Mesenchymal stem cell (in vitro differentiated cells and primary cell): ENCODE measurements at regions not wholly inside any gene's neighbourhood (a gene's known extent, or its start where the extent isn't known, plus 50 kb on each side); places are given as distances from the start of the nearest gene placed in this dataset.

Experiments used
- DNase-seq: peaks from one replicate; pipeline ENCODE4 v3.0.0-alpha.2; 2013
- H2AFZ ChIP-seq: one replicate; pipeline ENCODE4 v1.6.1; 2013; ENCODE audit warnings: low read depth, mild to moderate bottlenecking, control low read depth, inconsistent platforms, low read length, moderate library complexity
- H2AK5ac ChIP-seq: 2 replicates; pipeline ENCODE4 v1.6.1; 2013; ENCODE audit warnings: low read length, moderate library complexity, mild to moderate bottlenecking, inconsistent platforms; ENCODE audit not compliant: severe bottlenecking
- H2BK120ac ChIP-seq: one replicate; pipeline ENCODE4 v1.6.1; 2013; ENCODE audit warnings: low read depth, mild to moderate bottlenecking, inconsistent platforms, low read length, moderate library complexity
- H2BK12ac ChIP-seq, 2 experiments: one replicate each; pipeline ENCODE4 v1.6.1; 2013; ENCODE audit warnings: inconsistent platforms in 2 of 2, low read length in 2 of 2, mild to moderate bottlenecking in 2 of 2, moderate library complexity in 2 of 2, control low read depth in 1 of 2
- H2BK15ac ChIP-seq: one replicate; pipeline ENCODE4 v1.6.1; 2013; ENCODE audit warnings: mild to moderate bottlenecking, low read depth, inconsistent platforms; ENCODE audit not compliant: poor library complexity, severe bottlenecking
- H2BK5ac ChIP-seq: 2 replicates; pipeline ENCODE4 v1.6.1; 2013; ENCODE audit warnings: low read depth, mild to moderate bottlenecking, low read length, control low read depth, inconsistent platforms; ENCODE audit not compliant: poor library complexity, severe bottlenecking
- H3K14ac ChIP-seq, 2 experiments: one replicate each; pipeline ENCODE4 v1.6.1; 2013; ENCODE audit warnings: inconsistent platforms in 2 of 2, low read length in 2 of 2, control low read depth in 1 of 2, mild to moderate bottlenecking in 1 of 2, moderate library complexity in 1 of 2
- H3K18ac ChIP-seq, 2 experiments: one replicate each; pipeline ENCODE4 v1.6.1; 2013; ENCODE audit warnings: inconsistent platforms in 2 of 2, low read length in 2 of 2, control low read depth in 1 of 2, low read depth in 1 of 2, mild to moderate bottlenecking in 1 of 2
- H3K23ac ChIP-seq, 2 experiments: one replicate each; pipeline ENCODE4 v1.6.1; 2013; ENCODE audit warnings: inconsistent platforms in 2 of 2, low read length in 2 of 2, mild to moderate bottlenecking in 2 of 2, moderate library complexity in 2 of 2, control low read depth in 1 of 2
- H3K27ac ChIP-seq: 2 replicates; pipeline ENCODE4 v1.5.1; 2013; ENCODE audit warnings: mild to moderate bottlenecking, moderate library complexity, low read length, control low read depth, inconsistent platforms; ENCODE audit not compliant: poor library complexity, severe bottlenecking
- H3K27me3 ChIP-seq, 2 experiments: 2 replicates each; pipeline versions ENCODE4 v1.6.1 to v1.7.0; 2013; ENCODE audit warnings: low read length in 2 of 2, mild to moderate bottlenecking in 2 of 2, moderate library complexity in 2 of 2, control low read depth in 1 of 2, inconsistent platforms in 1 of 2; ENCODE audit not compliant: control insufficient read depth in 1 of 2, insufficient read depth in 1 of 2
- H3K36me3 ChIP-seq, 2 experiments: 2 replicates each; pipeline versions ENCODE4 v1.6.1 to v1.7.0; 2013; ENCODE audit warnings: low read length in 2 of 2, control low read depth in 1 of 2, inconsistent platforms in 1 of 2, low read depth in 1 of 2, mild to moderate bottlenecking in 1 of 2; ENCODE audit not compliant: insufficient read depth in 2 of 2, control insufficient read depth in 1 of 2
- H3K4ac ChIP-seq, 2 experiments: one replicate each; pipeline ENCODE4 v1.6.1; 2013; ENCODE audit warnings: inconsistent platforms in 2 of 2, low read length in 2 of 2, mild to moderate bottlenecking in 2 of 2, moderate library complexity in 2 of 2, control low read depth in 1 of 2, low read depth in 1 of 2
- H3K4me1 ChIP-seq: 2 replicates; pipeline ENCODE4 v1.6.1; 2013; ENCODE audit warnings: low read depth, low read length, control low read depth; ENCODE audit not compliant: control insufficient read depth, insufficient read depth
- H3K4me2 ChIP-seq: 2 replicates; pipeline ENCODE4 v1.6.1; 2013; ENCODE audit warnings: low read length, mild to moderate bottlenecking, inconsistent platforms; ENCODE audit not compliant: poor library complexity, severe bottlenecking
- H3K4me3 ChIP-seq, 2 experiments: 2 replicates each; pipeline versions ENCODE4 v1.5.1 to v1.7.0; 2013; ENCODE audit warnings: low read length in 2 of 2, mild to moderate bottlenecking in 2 of 2, control low read depth in 1 of 2, low read depth in 1 of 2; ENCODE audit not compliant: insufficient read depth in 1 of 2
- H3K79me1 ChIP-seq: replicated peaks from 2 replicates; pipeline ENCODE4 v1.6.1; 2013; ENCODE audit warnings: mild to moderate bottlenecking, control low read depth, low read length, inconsistent platforms; ENCODE audit not compliant: poor library complexity, severe bottlenecking
- H3K9ac ChIP-seq: 2 replicates; pipeline ENCODE4 v1.7.0; 2013; ENCODE audit warnings: mild to moderate bottlenecking, low read length, moderate library complexity
- H3K9me3 ChIP-seq: 2 replicates; pipeline ENCODE4 v1.7.0; 2013; ENCODE audit warnings: mild to moderate bottlenecking, low read length; ENCODE audit not compliant: control insufficient read depth
- H4K8ac ChIP-seq: one replicate; pipeline ENCODE4 v1.6.1; 2013; ENCODE audit warnings: inconsistent platforms, mild to moderate bottlenecking, low read length, moderate library complexity
- H4K91ac ChIP-seq: one replicate; pipeline ENCODE4 v1.6.1; 2013; ENCODE audit warnings: mild to moderate bottlenecking, low read length, inconsistent platforms
- WGBS: methylation state at CpG from one replicate; pipeline ENCODE4 v1.1.7; 2013; ENCODE audit warnings: mixed read lengths; 5-methylcytosine and 5-hydroxymethylcytosine counted together

DNA sequence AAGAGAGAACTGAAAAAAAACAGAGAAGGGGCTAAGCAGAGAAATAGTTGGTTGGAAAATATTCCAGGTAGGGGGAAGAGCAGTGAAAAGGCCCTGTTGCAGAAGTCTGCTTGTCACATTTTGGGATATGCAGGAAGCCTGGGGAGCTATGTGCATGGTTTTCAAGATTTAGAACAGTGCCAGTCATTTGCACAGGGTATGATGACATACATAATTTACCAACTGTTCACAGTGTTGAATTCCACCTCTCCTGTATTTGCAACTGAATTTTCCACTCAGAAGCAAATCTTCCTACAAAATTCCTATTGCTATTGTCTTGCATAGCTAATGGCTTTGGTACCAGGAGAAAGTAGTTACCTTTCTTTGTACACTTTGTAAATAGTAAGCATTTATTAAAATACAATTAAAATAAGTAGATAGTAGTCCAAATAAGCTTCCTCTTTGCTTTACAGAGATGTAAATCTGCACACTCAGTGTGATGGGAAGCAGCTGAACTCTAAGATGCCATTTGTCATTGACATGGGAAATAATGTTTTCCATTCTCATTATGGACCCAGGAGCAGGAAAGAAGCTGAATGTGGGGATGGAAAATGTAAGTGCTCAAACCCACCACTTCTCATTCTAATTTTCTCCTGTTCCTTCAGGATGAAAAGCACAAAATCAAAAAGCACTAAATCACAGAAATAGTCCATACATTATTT is 177.4 kb downstream of the BTG1 start:
- H3K27ac ChIP-seq: no peak overlapping the region
- H3K4me2 ChIP-seq: no peak overlapping the region
- no peak overlapping the region for H3K9ac ChIP-seq
- H4K8ac ChIP-seq: no peak overlapping the region
- no peaks in the 10 kb centered on the region for H3K4me1 ChIP-seq
- no peaks in the 10 kb centered on the region for H3K79me1 ChIP-seq
- H3K9me3 ChIP-seq: no peaks in the 10 kb centered on the region
- no peak overlapping the region for H3K4me3 ChIP-seq
- H3K23ac ChIP-seq: no peak overlapping the region
- H2BK120ac ChIP-seq: no peak overlapping the region
- no peak overlapping the region for H2BK15ac ChIP-seq
- no peak overlapping the region for H2BK12ac ChIP-seq
- H3K18ac ChIP-seq: no peak overlapping the region
- H3K4ac ChIP-seq: no peak overlapping the region
- no peaks in the 10 kb centered on the region for H3K27me3 ChIP-seq
- H3K14ac ChIP-seq: no peak overlapping the region
- no peak overlapping the region for H4K91ac ChIP-seq
- H2AK5ac ChIP-seq: no peak overlapping the region
- no peaks in the 10 kb centered on the region for H3K36me3 ChIP-seq
- no peak for DNase-seq
- no peak overlapping the region for H2AFZ ChIP-seq
- no peak overlapping the region for H2BK5ac ChIP-seq

DNA sequence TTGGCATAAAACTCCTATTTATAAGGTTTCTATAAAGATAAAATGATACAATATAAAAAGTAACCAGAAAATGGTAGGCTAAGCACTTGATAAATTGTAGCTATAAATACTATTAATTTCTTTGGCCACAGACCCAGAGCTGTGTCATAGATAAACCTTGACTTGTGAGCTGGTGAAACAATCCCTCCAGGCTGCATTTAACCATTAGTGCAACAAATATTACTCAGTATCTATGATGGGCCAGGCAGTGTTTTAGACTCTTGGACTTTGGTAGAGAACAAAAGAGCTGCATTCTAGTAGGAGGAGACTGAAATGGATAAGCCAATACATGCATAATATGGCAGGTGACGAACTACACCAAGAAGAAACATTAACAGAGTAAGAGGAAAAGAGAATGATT is 178.1 kb downstream of the BTG1 start:
- Histone ChIP-seq H3K9me3 (no peaks in the 10 kb centered on the region), H4K91ac (no peak overlapping the region), H3K27ac (no peak overlapping the region), H3K79me1 (no peaks in the 10 kb centered on the region), H3K18ac (no peak overlapping the region), H3K4ac (no peak overlapping the region), H2BK120ac (no peak overlapping the region), H3K4me2 (no peak overlapping the region), H4K8ac (no peak overlapping the region), H2AFZ (no peak overlapping the region), H3K27me3 (no peaks in the 10 kb centered on the region), H2BK5ac (no peak overlapping the region), H3K14ac (no peak overlapping the region), H3K4me3 (no peak overlapping the region), H2BK15ac (no peak overlapping the region), H3K4me1 (no peaks in the 10 kb centered on the region), H3K23ac (no peak overlapping the region), H2BK12ac (no peak overlapping the region), H3K36me3 (no peaks in the 10 kb centered on the region), H2AK5ac (no peak overlapping the region), H3K9ac (no peak overlapping the region)
- 97% methylated on average over 1 of the region's 1 CpG for WGBS
- DNase-seq: no peak

DNA sequence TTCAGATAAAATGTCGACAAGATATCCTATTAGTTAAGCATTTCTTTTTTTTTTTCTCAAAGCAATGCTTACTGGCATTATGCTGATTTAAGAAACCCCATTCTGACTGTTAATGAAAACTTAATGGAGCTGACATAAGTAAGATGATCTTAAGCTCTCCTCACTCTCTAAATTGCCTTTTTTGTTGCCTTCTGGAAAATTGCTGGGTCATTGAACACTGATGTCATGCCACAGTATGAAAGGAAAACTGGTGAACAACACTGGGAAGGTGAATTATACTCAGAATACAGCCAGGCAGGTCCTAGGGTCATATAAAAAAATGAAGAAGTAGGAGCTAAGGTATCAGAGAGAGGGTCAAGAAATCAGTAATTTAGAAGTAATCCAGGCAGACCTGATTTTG is 179.9 kb downstream of the BTG1 start:
- Histone ChIP-seq H4K91ac (no peak overlapping the region), H2AK5ac (no peak overlapping the region), H2BK15ac (no peak overlapping the region), H3K23ac (no peak overlapping the region), H3K4me3 (no peak overlapping the region), H3K4ac (no peak overlapping the region), H3K4me2 (no peak overlapping the region), H3K4me1 (no peaks in the 10 kb centered on the region), H3K18ac (no peak overlapping the region), H2BK120ac (no peak overlapping the region), H3K27ac (no peak overlapping the region), H3K36me3 (no peaks in the 10 kb centered on the region), H4K8ac (no peak overlapping the region), H3K9me3 (no peaks in the 10 kb centered on the region), H2AFZ (no peak overlapping the region), H3K9ac (peak overlapping the region; percentile 6), H3K79me1 (no peaks in the 10 kb centered on the region), H3K27me3 (no peaks in the 10 kb centered on the region), H2BK5ac (no peak overlapping the region), H3K14ac (no peak overlapping the region), H2BK12ac (no peak overlapping the region)
- no peak for DNase-seq
- no CpG with 5 or more reads among the region's 1 CpG for WGBS

DNA sequence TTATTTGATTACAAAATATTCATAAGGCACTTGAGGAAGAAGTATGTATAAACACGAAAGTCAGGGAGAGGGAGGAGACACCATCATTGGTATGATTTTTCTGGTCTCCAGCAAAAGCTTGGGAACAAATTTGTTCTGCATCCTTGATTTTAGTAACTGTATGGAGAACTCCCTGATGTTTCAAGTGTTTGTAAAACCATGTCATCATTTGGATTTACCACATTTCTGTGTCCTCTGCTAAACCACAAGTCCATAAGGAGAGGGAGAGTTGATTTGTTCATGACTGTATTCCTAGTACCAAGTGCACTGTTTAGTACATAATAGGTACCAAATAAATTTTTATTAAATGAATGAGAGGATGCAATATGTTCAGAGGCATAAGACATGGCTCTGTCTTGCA is 181.1 kb downstream of the BTG1 start:
- 92% methylated on average over 1 of the region's 1 CpG for WGBS
- Histone ChIP-seq H4K91ac (no peak overlapping the region), H3K4me1 (no peaks in the 10 kb centered on the region), H3K36me3 (no peaks in the 10 kb centered on the region), H2BK15ac (no peak overlapping the region), H2BK5ac (no peak overlapping the region), H3K9ac (no peak overlapping the region), H4K8ac (no peak overlapping the region), H2BK12ac (no peak overlapping the region), H3K27ac (no peak overlapping the region), H3K4me3 (no peak overlapping the region), H2AFZ (no peak overlapping the region), H3K14ac (no peak overlapping the region), H2AK5ac (no peak overlapping the region), H3K79me1 (no peaks in the 10 kb centered on the region), H3K4me2 (no peak overlapping the region), H3K23ac (no peak overlapping the region), H3K27me3 (no peaks in the 10 kb centered on the region), H3K9me3 (no peaks in the 10 kb centered on the region), H2BK120ac (no peak overlapping the region), H3K4ac (no peak overlapping the region), H3K18ac (no peak overlapping the region)
- peak; percentile 29 for DNase-seq
